ENCODE measurements at regions not wholly inside any gene's neighbourhood (a gene's known extent, or its start where the extent isn't known, plus 50 kb on each side); places are given as distances from the start of the nearest gene placed in this dataset.
A peak's percentile ranks its signal among the peaks of the same experiment; 100 is the strongest.
"Not testable (repeated sequence)": the region's sequence is repeated elsewhere in the genome, so short reads cannot be mapped to it uniquely, and the experiment has no call there.

- not testable (repeated sequence) for H3K9me2 ChIP-seq (replicated peaks; ENCODE audit: insufficient read depth); H3K27me3 ChIP-seq; H3K79me2 ChIP-seq; H3K4me2 ChIP-seq; H3K27ac ChIP-seq; DNase-seq (ENCODE audit: low spot score); H2AFZ ChIP-seq; H3K4me1 ChIP-seq (ENCODE audit: insufficient read depth); H3K36me3 ChIP-seq (replicated peaks; ENCODE audit: insufficient read depth, low read depth); H3K9me3 ChIP-seq (ENCODE audit: low read depth); H3K4me3 ChIP-seq; H4K20me1 ChIP-seq (ENCODE audit: insufficient read depth, poor library complexity, severe bottlenecking)
- no CpG with 5 or more reads among the region's 17 CpGs for WGBS (ENCODE audit: low lambda C conversion rate, missing lambda C conversion rate)
Measured at GRCh38 chr16:32870628-32871027, 194.7 kb upstream of the TP53TG3 start.

- H3K4me3 ChIP-seq; H3K36me3 ChIP-seq (replicated peaks; ENCODE audit: insufficient read depth, low read depth); H3K4me1 ChIP-seq (ENCODE audit: insufficient read depth); H3K27ac ChIP-seq; H3K4me2 ChIP-seq; H3K79me2 ChIP-seq; H4K20me1 ChIP-seq (ENCODE audit: insufficient read depth, poor library complexity, severe bottlenecking); H3K9me3 ChIP-seq (ENCODE audit: low read depth); H3K9me2 ChIP-seq (replicated peaks; ENCODE audit: insufficient read depth); DNase-seq (ENCODE audit: low spot score); H2AFZ ChIP-seq; H3K27me3 ChIP-seq: not testable (repeated sequence)
- WGBS (ENCODE audit: low lambda C conversion rate, missing lambda C conversion rate): 84% methylated on average over 6 of the region's 8 CpGs
Measured at GRCh38 chr16:32868334-32868733, 192.4 kb upstream of the TP53TG3 start.

GRCh38 chr16:32865284-32865683 lies 189.3 kb upstream of the TP53TG3 start:
- H3K36me3 ChIP-seq (replicated peaks; ENCODE audit: insufficient read depth, low read depth); H3K9me3 ChIP-seq (ENCODE audit: low read depth); H4K20me1 ChIP-seq (ENCODE audit: insufficient read depth, poor library complexity, severe bottlenecking); DNase-seq (ENCODE audit: low spot score); H3K4me3 ChIP-seq; H3K4me1 ChIP-seq (ENCODE audit: insufficient read depth); H3K27ac ChIP-seq; H2AFZ ChIP-seq; H3K27me3 ChIP-seq; H3K9me2 ChIP-seq (replicated peaks; ENCODE audit: insufficient read depth); H3K4me2 ChIP-seq; H3K79me2 ChIP-seq: not testable (repeated sequence)
- WGBS (ENCODE audit: low lambda C conversion rate, missing lambda C conversion rate): no CpG with 5 or more reads among the region's 9 CpGs

GRCh38 chr16:32861476-32862201 lies 185.7 kb upstream of the TP53TG3 start:
- WGBS (ENCODE audit: low lambda C conversion rate, missing lambda C conversion rate): 65% methylated on average over 6 of the region's 10 CpGs
- not testable (repeated sequence) for H4K20me1 ChIP-seq (ENCODE audit: insufficient read depth, poor library complexity, severe bottlenecking); H3K79me2 ChIP-seq; H3K27me3 ChIP-seq; DNase-seq (ENCODE audit: low spot score); H3K4me1 ChIP-seq (ENCODE audit: insufficient read depth); H3K9me2 ChIP-seq (replicated peaks; ENCODE audit: insufficient read depth); H3K4me2 ChIP-seq; H3K9me3 ChIP-seq (ENCODE audit: low read depth); H3K36me3 ChIP-seq (replicated peaks; ENCODE audit: insufficient read depth, low read depth); H3K4me3 ChIP-seq; H2AFZ ChIP-seq; H3K27ac ChIP-seq

- WGBS (ENCODE audit: low lambda C conversion rate, missing lambda C conversion rate): 46% methylated on average over 3 of the region's 4 CpGs
- H3K27me3 ChIP-seq: not testable (repeated sequence)
Measured at GRCh38 chr16:32847379-32847778, 171.4 kb upstream of the TP53TG3 start.

GRCh38 chr16:32845572-32845971 lies 169.6 kb upstream of the TP53TG3 start:
- H3K27me3 ChIP-seq; H3K36me3 ChIP-seq (replicated peaks; ENCODE audit: insufficient read depth, low read depth); H4K20me1 ChIP-seq (ENCODE audit: insufficient read depth, poor library complexity, severe bottlenecking); H3K9me2 ChIP-seq (replicated peaks; ENCODE audit: insufficient read depth); H3K4me1 ChIP-seq (ENCODE audit: insufficient read depth); H3K4me2 ChIP-seq; H3K79me2 ChIP-seq; H3K9me3 ChIP-seq (ENCODE audit: low read depth); H2AFZ ChIP-seq; H3K4me3 ChIP-seq; H3K27ac ChIP-seq: not testable (repeated sequence)
- DNase-seq (ENCODE audit: low spot score): peak; percentile 0
- 98% methylated on average over 6 of the region's 17 CpGs for WGBS (ENCODE audit: low lambda C conversion rate, missing lambda C conversion rate)

More at GRCh38 chr16:32847379-32847778, 171.4 kb upstream of the TP53TG3 start:
- H3K9me2 ChIP-seq (replicated peaks; ENCODE audit: insufficient read depth); H3K9me3 ChIP-seq (ENCODE audit: low read depth); H3K27ac ChIP-seq; H3K79me2 ChIP-seq; DNase-seq (ENCODE audit: low spot score); H3K36me3 ChIP-seq (replicated peaks; ENCODE audit: insufficient read depth, low read depth); H3K4me1 ChIP-seq (ENCODE audit: insufficient read depth); H3K4me2 ChIP-seq; H4K20me1 ChIP-seq (ENCODE audit: insufficient read depth, poor library complexity, severe bottlenecking); H3K4me3 ChIP-seq; H2AFZ ChIP-seq: not testable (repeated sequence)

GRCh38 chr16:32842844-32843243 lies 166.9 kb upstream of the TP53TG3 start:
- not testable (repeated sequence) for H3K36me3 ChIP-seq (replicated peaks; ENCODE audit: insufficient read depth, low read depth); H4K20me1 ChIP-seq (ENCODE audit: insufficient read depth, poor library complexity, severe bottlenecking); H3K4me2 ChIP-seq; H3K79me2 ChIP-seq; H3K27ac ChIP-seq; H3K9me2 ChIP-seq (replicated peaks; ENCODE audit: insufficient read depth); H3K4me1 ChIP-seq (ENCODE audit: insufficient read depth); DNase-seq (ENCODE audit: low spot score); H3K27me3 ChIP-seq; H2AFZ ChIP-seq; H3K4me3 ChIP-seq; H3K9me3 ChIP-seq (ENCODE audit: low read depth)
- 24% methylated on average over 1 of the region's 1 CpG for WGBS (ENCODE audit: low lambda C conversion rate, missing lambda C conversion rate)

GRCh38 chr16:32807280-32807679 lies 131.3 kb upstream of the TP53TG3 start:
- not testable (repeated sequence) for H2AFZ ChIP-seq; H3K36me3 ChIP-seq (replicated peaks; ENCODE audit: insufficient read depth, low read depth); H3K4me3 ChIP-seq; DNase-seq (ENCODE audit: low spot score); H4K20me1 ChIP-seq (ENCODE audit: insufficient read depth, poor library complexity, severe bottlenecking); H3K27me3 ChIP-seq; H3K27ac ChIP-seq; H3K4me2 ChIP-seq; H3K9me2 ChIP-seq (replicated peaks; ENCODE audit: insufficient read depth); H3K9me3 ChIP-seq (ENCODE audit: low read depth); H3K4me1 ChIP-seq (ENCODE audit: insufficient read depth); H3K79me2 ChIP-seq
- 83% methylated on average over 3 of the region's 3 CpGs for WGBS (ENCODE audit: low lambda C conversion rate, missing lambda C conversion rate)

GRCh38 chr16:32805639-32806038 lies 129.7 kb upstream of the TP53TG3 start:
- H3K27ac ChIP-seq; H2AFZ ChIP-seq; H4K20me1 ChIP-seq (ENCODE audit: insufficient read depth, poor library complexity, severe bottlenecking); DNase-seq (ENCODE audit: low spot score); H3K4me1 ChIP-seq (ENCODE audit: insufficient read depth); H3K79me2 ChIP-seq; H3K27me3 ChIP-seq; H3K4me2 ChIP-seq; H3K4me3 ChIP-seq; H3K9me3 ChIP-seq (ENCODE audit: low read depth); H3K9me2 ChIP-seq (replicated peaks; ENCODE audit: insufficient read depth); H3K36me3 ChIP-seq (replicated peaks; ENCODE audit: insufficient read depth, low read depth): not testable (repeated sequence)
- no CpG with 5 or more reads among the region's 2 CpGs for WGBS (ENCODE audit: low lambda C conversion rate, missing lambda C conversion rate)
